ENCODE measurements at regions not wholly inside any gene's neighbourhood (a gene's known extent, or its start where the extent isn't known, plus 50 kb on each side); places are given as distances from the start of the nearest gene placed in this dataset.
"Not testable (repeated sequence)": the region's sequence is repeated elsewhere in the genome, so short reads cannot be mapped to it uniquely, and the experiment has no call there.

- no peak for DNase-seq
Observed at GRCh38 chr15:75100679-75101078, 77.3 kb downstream of the PPCDC start.

- DNase-seq, result no peak
Observed at GRCh38 chr15:75104804-75105557, 81.6 kb downstream of the PPCDC start.

DNA sequence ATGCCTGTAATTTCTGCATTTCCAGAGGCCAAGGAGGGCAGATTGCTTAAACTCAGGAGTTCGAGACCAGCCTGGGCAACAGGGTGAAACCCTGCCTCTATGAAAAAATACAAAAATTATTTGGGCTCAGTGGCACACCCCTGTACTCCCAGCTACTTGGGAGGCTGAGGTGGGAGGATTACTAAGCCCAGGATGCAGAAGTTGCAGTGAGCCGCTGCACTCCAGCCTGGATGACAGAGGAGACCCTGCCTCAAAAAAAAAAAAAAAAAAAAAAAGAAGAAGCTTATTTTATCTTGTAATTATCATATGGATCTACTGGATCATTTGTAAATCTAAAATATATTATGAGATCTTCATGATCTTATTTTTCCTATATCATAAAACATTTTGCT, 84.1 kb downstream of the PPCDC start:
- DNase-seq, result no peak

DNA sequence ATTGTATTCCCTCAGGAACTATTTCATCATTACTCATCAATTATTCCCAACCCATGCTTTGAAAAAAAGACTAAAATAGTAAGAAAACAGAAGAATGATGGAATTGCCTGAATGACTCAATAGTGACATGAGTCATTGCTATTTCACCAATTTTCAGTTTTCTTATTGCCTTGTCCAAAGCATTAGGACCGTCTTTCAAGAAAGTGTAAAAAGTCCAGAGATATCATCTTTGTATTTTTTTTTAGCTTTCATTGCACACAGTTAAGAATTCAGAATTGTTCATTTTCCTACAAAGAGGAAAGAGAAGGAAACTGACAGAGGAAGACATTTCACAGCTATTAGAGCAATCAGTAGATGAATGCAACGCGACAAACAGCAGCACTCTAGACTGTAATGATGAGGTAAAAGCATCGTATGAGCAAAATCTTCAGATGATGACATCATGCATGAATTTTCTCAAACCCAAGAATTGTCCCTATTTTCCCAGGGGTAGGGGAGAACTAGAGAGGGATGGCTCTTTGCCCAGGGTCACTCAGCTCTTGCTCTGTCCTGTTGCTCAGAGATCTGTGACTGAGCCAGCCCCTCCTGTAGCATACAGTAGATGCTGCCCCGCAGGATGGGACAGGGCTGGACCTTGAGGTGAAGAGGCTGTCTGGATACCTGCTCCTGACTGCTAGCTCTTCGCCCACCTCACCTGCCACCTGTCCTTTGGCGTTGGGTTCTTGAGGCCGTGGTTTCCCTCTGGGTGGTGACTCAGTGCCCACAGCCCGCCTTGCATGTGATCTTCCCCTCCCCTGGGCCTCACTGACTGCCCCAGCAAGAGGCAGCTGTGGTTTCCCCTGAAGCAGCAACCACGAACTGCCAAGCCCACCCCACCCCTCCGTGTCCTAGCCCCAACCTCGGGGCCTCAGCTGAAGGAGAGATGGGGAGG, 84.8 kb downstream of the PPCDC start:
- DNase-seq, result peak; percentile 10

DNA sequence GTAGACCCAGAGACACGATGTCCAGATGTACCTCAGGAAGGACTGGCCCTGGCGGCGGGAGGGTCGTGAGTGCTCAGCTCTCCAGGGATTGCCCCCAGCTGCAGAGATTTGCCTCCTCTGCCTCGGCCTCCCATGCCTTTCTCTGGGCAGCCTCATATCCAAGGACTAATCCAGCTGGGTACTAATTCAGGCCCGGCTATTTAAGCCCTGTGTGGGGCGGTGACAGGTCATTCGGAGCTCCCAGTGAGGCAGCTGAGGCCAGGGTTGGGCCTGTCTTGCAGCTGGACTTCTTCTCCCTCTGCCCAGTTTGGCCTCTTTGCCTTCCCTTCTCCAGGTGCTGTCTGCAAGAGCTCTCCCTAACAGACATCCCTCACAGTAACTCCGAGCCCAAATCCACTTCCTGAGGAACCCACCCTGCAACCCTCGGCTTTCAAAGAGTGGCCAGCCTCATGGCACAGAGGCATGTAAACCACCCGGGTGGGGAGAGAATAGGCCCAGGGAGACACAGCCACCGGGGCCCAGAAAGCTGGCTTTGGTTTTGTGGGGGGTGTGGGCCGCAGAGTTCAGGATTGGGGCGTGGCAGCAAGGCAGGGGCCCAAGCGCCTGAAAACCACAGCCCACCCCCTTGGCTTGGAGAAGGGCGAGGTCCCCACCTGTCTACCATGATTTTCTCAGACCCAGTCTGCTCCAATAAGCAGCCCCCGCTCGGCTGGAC, 85.8 kb downstream of the PPCDC start:
- DNase-seq, result no peak

DNA sequence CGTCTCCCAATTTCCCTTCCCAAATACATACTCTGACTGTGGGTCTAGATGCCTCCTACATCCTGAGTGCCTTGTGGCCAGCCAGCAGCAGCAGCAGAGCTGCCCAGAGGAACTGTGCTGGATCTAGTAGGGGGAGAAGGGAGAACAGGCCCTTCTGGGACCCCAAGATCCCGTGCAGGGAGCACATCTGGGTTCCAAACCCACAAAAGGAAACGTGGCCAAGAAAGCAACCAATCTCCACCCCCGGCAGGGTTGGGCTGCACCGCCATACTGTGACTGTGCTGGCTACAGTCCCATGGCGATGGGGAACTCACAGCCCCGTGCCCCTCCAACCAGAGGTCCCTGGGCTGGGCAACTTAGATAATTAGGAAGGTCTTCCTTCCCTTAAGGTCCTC, 86.3 kb downstream of the PPCDC start:
- DNase-seq, result no peak

DNA sequence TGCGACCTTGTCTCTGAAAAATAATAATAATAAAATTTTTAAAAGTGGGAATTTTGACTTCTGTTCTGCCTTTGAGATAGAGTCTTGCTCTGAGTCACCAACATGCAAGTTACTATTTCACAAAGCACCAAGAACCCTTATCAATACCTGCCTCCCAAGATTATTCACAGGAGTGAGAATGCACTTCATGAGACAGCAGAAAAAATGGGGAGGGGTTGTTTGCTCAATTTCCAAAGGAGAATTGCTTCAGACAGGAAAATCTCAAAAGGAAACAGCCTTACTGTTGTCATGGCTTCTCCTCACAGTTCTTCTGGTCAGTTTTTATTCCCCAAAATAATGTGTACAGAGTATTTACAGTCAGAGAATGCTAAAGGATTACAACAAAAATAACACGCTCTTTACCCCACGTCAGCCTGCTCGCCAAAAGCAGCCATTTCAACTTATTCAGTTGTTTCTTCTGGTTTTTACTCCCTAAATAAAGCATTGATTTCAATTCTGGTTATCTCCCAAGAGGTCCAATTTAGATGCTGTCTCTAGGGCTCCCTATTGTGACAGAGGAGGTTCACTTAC, 89.0 kb downstream of the PPCDC start:
- DNase-seq, result no peak

DNA sequence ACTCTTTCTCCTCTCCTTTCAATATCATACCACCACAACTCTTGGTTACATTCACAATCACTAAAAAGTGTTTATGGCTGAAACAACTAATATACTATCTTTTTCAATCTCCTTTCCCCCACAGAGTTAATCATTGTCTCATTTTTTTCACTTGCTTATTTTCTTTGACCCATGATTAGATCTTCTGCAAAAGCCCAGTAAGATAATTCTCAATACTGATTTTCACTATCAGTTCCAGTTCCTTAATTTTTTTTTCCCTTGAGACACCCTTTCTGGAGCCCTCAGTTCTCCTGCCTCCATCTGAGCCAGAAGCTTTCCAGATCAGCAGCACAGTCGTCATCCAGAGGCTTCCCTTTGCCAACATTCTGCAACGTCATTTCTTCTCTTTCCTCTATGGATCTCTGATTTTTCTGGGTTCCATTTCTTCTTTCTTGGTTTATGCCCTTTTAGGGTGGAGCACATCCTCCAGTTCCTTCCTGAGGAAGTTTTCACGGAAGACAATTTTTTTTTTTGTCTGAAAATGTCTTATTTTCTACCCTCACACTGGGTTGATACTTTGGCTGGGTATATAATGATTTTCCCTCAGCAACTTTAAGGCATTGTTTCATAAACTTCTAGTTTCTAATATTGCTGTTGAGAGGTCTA, 88.7 kb upstream of the C15orf39 start:
- no peak for DNase-seq

DNA sequence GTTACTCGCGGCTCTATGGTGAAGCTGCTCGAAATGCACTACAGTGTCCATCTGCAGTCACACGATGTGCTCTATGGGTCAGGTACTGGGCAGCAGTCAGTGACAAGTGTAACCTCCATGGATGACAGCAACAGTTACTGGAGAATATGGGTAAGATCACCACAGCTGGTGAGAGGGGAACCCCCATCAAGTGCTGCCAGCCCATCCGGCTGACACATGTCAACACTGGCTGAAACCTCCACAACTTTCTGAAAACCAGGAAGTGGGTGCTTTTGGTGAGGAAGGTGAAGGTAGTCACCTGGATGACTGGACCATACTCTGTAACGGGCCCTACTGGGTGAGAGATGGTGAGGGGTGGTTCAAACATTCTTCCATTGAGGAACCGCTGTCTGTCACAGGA, 87.4 kb upstream of the C15orf39 start:
- no peak for DNase-seq

DNA sequence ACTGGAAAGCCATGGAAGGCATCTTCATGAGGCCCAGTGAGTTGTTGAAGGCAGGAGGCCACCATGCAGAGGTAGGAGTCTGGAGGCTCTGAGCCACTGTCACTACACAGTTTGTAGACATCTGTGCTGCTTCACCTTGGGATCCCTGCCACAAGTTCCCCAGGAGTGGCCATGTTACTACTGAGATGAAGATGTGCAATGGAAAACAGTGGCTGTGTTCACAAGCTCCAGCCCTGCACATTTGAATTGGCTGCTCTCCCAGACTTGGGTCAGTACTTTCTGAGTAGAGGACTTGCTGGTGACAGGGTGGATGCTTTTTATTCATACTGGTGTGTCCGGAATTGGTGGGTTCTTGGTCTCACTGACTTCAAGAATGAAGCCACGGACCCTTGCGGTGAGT, 86.9 kb upstream of the C15orf39 start:
- DNase-seq, result no peak

- not testable (repeated sequence) for DNase-seq
Observed at GRCh38 chr15:75115411-75115913, 86.2 kb upstream of the C15orf39 start.

DNA sequence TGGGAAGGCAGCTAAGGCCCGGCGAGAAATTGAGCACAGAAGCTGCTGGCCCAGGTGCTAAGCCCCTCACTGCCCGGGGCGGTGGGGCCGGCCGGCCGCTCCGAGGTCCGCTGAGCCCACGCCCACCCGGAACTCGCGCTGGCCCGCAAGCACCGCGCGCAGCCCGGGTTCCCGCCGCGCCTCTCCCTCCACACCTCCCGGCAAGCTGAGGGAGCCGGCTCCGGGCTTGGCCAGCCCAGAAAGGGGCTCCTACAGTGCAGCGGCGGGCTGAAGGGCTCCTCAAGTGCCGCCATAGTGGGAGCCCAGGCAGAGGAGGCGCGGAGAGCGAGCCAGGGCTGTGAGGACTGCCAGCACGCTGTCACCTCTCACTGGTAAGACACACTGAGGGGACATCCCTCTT, 85.5 kb upstream of the C15orf39 start:
- DNase-seq, result not testable (repeated sequence)

DNA sequence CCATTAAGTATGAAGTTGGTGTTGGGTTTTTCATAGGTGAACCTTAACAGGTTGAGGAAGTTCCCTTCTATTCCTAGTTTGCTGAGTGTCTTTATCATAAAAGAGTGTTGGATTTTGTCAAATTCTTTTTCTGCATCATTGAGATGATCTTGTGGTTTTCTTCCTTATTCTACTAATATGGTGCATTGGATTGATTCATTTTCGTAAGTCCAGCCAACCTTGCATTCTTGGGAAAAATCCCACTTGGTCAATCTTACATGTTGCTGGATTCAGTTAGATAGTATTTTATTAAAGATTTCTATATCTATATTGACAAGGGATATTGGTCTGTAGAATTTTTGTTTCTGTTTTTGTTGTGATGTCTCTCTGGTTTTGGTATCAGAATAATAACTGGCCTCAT, 83.7 kb upstream of the C15orf39 start:
- no peak for DNase-seq

- DNase-seq, result not testable (repeated sequence)
Observed at GRCh38 chr15:75119312-75119711, 82.4 kb upstream of the C15orf39 start.

- DNase-seq, result no peak
Observed at GRCh38 chr15:75121491-75121890, 80.2 kb upstream of the C15orf39 start.

DNA sequence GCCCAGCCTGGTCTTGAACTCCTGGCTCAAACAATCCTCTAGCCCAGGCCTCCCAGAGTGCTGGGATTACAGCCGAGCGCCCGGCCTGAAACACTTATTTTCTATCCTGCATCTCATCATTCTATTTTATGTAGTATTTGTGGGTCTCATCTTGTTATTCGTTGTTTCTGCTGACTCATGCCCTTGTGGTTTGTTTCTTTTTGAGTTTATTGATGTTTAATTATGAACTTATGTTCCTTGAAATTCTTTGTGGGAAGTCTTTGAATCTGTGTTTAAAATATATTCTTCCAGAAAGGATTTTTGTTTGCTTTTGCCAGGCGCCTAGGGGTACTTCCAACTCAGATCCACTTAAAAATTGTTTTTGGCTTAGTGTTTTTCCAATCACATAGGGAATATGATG, 78.3 kb upstream of the C15orf39 start:
- DNase-seq, result no peak

DNA sequence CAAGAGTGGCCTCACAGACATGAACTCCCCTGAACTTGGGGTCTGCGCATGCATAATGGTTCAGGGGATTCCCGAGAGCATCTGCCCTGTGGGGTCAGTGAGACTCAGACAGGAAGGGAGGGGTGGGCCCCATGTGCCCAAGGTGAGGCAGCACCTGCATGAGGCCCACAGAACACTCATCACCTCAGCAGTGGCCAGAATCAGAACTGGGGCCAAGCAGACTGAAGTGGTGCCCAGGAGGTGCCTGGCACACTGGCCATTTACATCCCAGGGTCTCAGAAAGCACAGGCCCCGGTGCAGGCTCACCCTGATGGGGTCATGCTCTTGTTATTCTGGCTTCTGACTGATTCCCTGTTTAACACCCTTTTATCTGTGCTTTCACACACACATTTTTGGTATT, 77.4 kb upstream of the C15orf39 start:
- DNase-seq, result not testable (repeated sequence)

DNA sequence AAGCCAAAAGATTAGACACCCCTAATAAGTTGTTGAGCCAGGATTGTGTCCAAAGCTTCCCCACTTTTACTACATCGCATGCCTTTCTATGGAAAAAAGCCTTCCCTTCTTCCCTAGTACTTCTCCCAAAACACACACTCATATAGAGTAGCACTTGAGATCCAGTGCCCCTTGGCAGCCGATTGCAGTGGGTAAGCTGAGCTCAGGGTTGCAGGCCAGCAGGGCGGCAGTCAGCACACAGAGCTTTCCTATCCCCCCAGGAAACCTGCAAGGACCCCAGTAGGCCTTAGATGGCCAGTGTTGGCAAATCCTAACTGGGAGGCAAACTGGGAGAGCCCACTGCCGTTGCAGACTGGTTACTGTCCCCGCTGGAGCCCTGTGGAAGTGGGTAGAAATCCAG, 75.7 kb upstream of the C15orf39 start:
- DNase-seq, result no peak

- no peak for DNase-seq
Observed at GRCh38 chr15:75126864-75127580, 74.7 kb upstream of the C15orf39 start.

DNA sequence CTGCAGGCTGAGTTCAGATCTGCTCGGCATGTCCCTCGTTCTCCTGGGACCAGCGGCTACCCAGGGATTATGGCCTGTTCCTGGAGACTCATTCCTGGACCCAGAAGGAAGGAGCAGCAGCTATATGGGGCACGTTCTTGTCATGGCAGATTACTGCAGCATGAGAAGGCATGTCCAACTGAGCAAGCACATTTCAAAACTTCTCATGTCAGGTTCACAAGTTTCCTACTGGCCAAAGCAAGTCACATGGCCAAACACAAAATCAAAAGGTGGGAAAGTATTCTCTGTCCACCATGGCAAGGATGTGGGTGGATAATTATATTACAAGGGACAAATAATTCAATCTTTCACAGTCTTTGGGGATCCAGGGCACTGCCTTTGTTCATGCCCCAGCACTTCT, 71.9 kb upstream of the C15orf39 start:
- no peak for DNase-seq

DNA sequence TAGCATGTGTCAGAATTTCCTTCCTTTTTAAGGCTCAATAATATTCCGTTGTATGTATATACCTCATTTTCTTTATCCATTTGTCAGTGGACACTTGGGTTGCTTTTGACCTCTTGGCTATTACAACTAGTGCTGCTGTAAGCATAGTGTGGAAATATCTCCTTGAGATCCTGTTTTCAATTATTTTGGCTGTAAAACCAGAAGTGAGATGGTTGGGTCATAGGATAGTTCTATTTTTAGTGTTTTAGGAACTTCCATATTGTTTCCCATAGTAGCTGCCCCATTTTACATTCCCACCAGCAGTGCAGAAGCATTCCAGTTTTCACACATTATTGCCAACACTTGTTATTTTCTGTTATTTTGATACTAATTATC, 70.4 kb upstream of the C15orf39 start:
- no peak for DNase-seq

DNA sequence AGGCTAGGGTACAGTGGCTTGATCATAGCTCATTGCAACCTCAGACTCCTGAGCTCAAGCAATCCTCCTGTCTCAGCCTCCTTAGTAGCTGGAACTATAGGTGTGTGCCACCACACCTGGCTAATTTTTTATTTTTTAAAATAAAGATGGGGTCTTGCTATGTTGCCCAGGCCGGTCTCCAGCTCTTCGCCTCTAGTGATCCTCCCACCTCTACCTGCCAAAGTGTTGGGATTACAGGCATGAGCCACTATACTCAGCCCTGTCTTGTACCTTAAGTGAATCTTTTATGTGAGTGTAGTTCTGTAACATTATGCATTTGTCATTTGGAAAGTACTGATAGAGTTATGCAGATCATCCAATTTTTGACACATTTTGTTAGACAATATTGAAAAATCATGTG, 66.9 kb upstream of the C15orf39 start:
- no peak for DNase-seq

Data from T-helper 9 cell (primary cell).